ENCODE measurements at regions not wholly inside any gene's neighbourhood (a gene's known extent, or its start where the extent isn't known, plus 50 kb on each side); places are given as distances from the start of the nearest gene placed in this dataset.

GRCh38 chr10:128759174-128759573 is 633.0 kb upstream of the MKI67 start:
- TF ChIP-seq CTCF (conservative IDR thresholded peaks at IDR 0.05 in 1 of 2, IDR thresholded peaks at IDR 0.05 in 1 of 2; ENCODE audit: extremely low read depth in 1 of 2, insufficient read depth in 1 of 2, low read depth in 1 of 2, low read length in 2 of 2) (no peak), EZH2 (IDR thresholded peaks at IDR 0.05; ENCODE audit: borderline replicate concordance, low read length) (no peak)

Measured in mammary epithelial cell (primary cell).